ENCODE measurements at regions not wholly inside any gene's neighbourhood (a gene's known extent, or its start where the extent isn't known, plus 50 kb on each side); places are given as distances from the start of the nearest gene placed in this dataset.

GRCh38 chr11:119779195-119780071 lies 50.4 kb upstream of the NECTIN1 start:
- intact Hi-C loops (cut with DNase I), result loop anchor here (1.0 to 2.0 kb wide), 2 partner anchors 27 to 112 kb away; no protein-coding TSS in a partner anchor
- DNase-seq (ENCODE audit: low spot score), result peak; percentile 83
